CD14-positive monocyte (primary cell): ENCODE measurements at regions not wholly inside any gene's neighbourhood (a gene's known extent, or its start where the extent isn't known, plus 50 kb on each side); places are given as distances from the start of the nearest gene placed in this dataset.

Source experiments
- DNase-seq, 3 donors: peaks; one replicate each; pipeline ENCODE4 v3.0.0-alpha.2; 2011 to 2022
- H2AFZ ChIP-seq: 2 replicates; pipeline ENCODE4 v1.6.0; 2012; ENCODE audit warnings: mild to moderate bottlenecking, low read depth, low read length, inconsistent platforms; ENCODE audit not compliant: insufficient read depth, poor library complexity, severe bottlenecking
- H3K27ac ChIP-seq, 2 donors: 1 replicate in 1 of 2; 2 replicates in 1 of 2; pipeline ENCODE4 v1.5.1; 2012 to 2013; ENCODE audit warnings: low read length in 2 of 2, control low read depth in 1 of 2, inconsistent platforms in 1 of 2, low read depth in 1 of 2, mild to moderate bottlenecking in 1 of 2
- H3K27me3 ChIP-seq, 2 donors: one replicate each; pipeline versions ENCODE4 v1.6.0 to v1.6.1; 2011 to 2013; ENCODE audit warnings: low read length in 2 of 2; ENCODE audit not compliant: control insufficient read depth in 2 of 2, insufficient read depth in 2 of 2
- H3K36me3 ChIP-seq, 2 donors: replicated peaks in 1 of 2; 1 replicate in 1 of 2; 2 replicates in 1 of 2; pipeline versions ENCODE4 v1.5.1 to v1.6.1; 2012 to 2013; ENCODE audit warnings: low read length in 2 of 2, control low read depth in 1 of 2, inconsistent platforms in 1 of 2, mild to moderate bottlenecking in 1 of 2; ENCODE audit not compliant: insufficient read depth in 2 of 2, control insufficient read depth in 1 of 2
- H3K4me1 ChIP-seq, 2 donors: 1 replicate in 1 of 2; 2 replicates in 1 of 2; pipeline versions ENCODE4 v1.5.1 to v1.6.1; 2012 to 2013; ENCODE audit warnings: low read length in 2 of 2, control low read depth in 1 of 2, inconsistent platforms in 1 of 2, mild to moderate bottlenecking in 1 of 2, moderate library complexity in 1 of 2; ENCODE audit not compliant: insufficient read depth in 2 of 2, control insufficient read depth in 1 of 2
- H3K4me2 ChIP-seq: replicated peaks from 2 replicates; pipeline ENCODE3; 2012; ENCODE audit warnings: low read length, moderate library complexity, mild to moderate bottlenecking; ENCODE audit not compliant: poor library complexity, severe bottlenecking; ENCODE audit errors: extremely low read depth
- H3K4me3 ChIP-seq, 3 experiments: fragments of 200-600 bp in 1 of 3; sonication (generic) in 1 of 3; replicated peaks in 1 of 3; 1 replicate in 2 of 3; 2 replicates in 1 of 3; pipeline ENCODE4 v1.5.1; 2011 to 2013; ENCODE audit warnings: low read length in 3 of 3, mild to moderate bottlenecking in 3 of 3, control low read depth in 2 of 3, low read depth in 2 of 3, inconsistent platforms in 1 of 3, moderate library complexity in 1 of 3
- H3K79me2 ChIP-seq: 2 replicates; pipeline ENCODE4 v1.6.0; 2012; ENCODE audit warnings: mild to moderate bottlenecking, control low read depth, inconsistent platforms, low read length, moderate library complexity; ENCODE audit not compliant: insufficient read depth
- H3K9ac ChIP-seq: 2 replicates; pipeline ENCODE4 v1.6.0; 2017; ENCODE audit warnings: low read length, mild to moderate bottlenecking; ENCODE audit not compliant: insufficient read depth, poor library complexity, severe bottlenecking
- H3K9me3 ChIP-seq, 2 donors: replicated peaks in 1 of 2; 1 replicate in 1 of 2; 2 replicates in 1 of 2; pipeline versions ENCODE4 v1.5.1 to v1.6.1; 2012 to 2013; ENCODE audit warnings: low read length in 2 of 2, control low read depth in 1 of 2; ENCODE audit not compliant: control insufficient read depth in 1 of 2, insufficient read depth in 1 of 2
- H4K20me1 ChIP-seq: 2 replicates; pipeline ENCODE4 v1.6.0; 2012; ENCODE audit warnings: mild to moderate bottlenecking, low read length, control low read depth, moderate library complexity; ENCODE audit not compliant: insufficient read depth
- H3K27ac Mint-ChIP-seq, 7 donors: one replicate each; pipeline ENCODE4 v1.8.0; 2020; ENCODE audit warnings: mild to moderate bottlenecking in 7 of 7, mixed read lengths in 7 of 7, moderate library complexity in 6 of 7, inconsistent platforms in 2 of 7
- H3K27me3 Mint-ChIP-seq, 3 donors: one replicate each; pipeline ENCODE4 v1.8.0; 2021 to 2022; ENCODE audit warnings: low read depth in 3 of 3, mild to moderate bottlenecking in 3 of 3, mixed read lengths in 3 of 3, moderate library complexity in 3 of 3, inconsistent platforms in 1 of 3
- H3K36me3 Mint-ChIP-seq, 2 donors: one replicate each; pipeline ENCODE4 v1.8.0; 2020; ENCODE audit warnings: mixed read lengths in 2 of 2, inconsistent platforms in 1 of 2, mild to moderate bottlenecking in 1 of 2
- H3K4me1 Mint-ChIP-seq: one replicate; pipeline ENCODE4 v1.8.0; 2020; ENCODE audit warnings: mild to moderate bottlenecking, mixed read lengths
- H3K4me3 Mint-ChIP-seq, 2 donors: one replicate each; pipeline ENCODE4 v1.8.0; 2020; ENCODE audit warnings: mild to moderate bottlenecking in 2 of 2, mixed read lengths in 2 of 2, moderate library complexity in 1 of 2
- H3K9me3 Mint-ChIP-seq, 7 donors: one replicate each; pipeline ENCODE4 v1.8.0; 2020 to 2022; ENCODE audit warnings: mixed read lengths in 7 of 7, mild to moderate bottlenecking in 6 of 7, moderate library complexity in 6 of 7, inconsistent platforms in 2 of 7
- WGBS: methylation state at CpG from one replicate; pipeline ENCODE4 v1.1.5; 2013; ENCODE audit warnings: missing lambda C conversion rate; ENCODE audit not compliant: insufficient coverage; 5-methylcytosine and 5-hydroxymethylcytosine counted together
- intact Hi-C, 2 donors: fragments of 100-400 bp; cut with micrococcal nuclease; formaldehyde crosslinking; loops; one replicate each; pipeline versions ENCODE4 v1.15.0 to v1.15.1; 2023
- TF ChIP-seq, protein P1 (sequence below): fragments of 200-600 bp; IDR thresholded peaks from one replicate; pipeline ENCODE4 v1.8.0; 2022; ENCODE audit warnings: antibody characterized with exemption, mild to moderate bottlenecking

DNA sequence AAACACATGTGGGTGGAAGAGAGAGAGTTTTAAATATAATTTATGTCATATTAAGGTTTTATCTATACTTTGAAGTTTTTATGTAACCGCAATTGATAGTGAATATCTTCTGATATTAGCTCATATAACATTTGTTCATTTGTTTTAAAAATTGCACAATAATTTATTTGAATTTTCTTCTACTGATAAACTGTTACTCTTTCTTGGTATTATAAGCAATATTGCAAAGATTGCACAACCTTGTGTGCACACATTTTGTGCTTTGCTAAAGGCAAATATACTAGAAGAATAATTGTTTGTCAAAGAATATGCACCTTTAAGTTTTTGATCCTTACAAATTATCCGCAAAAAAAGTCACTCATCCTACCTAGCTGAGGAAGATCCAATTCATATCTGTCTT lies 275.7 kb downstream of the TLR4 start:
- no CpG with 5 or more reads among the region's 2 CpGs for WGBS
- no peaks in the 10 kb centered on the region for H3K36me3 Mint-ChIP-seq
- Histone ChIP-seq H3K27ac (no peak overlapping the region), H3K4me3 (no peak overlapping the region), H3K4me2 (no peak overlapping the region), H2AFZ (no peak overlapping the region), H3K79me2 (no peaks in the 10 kb centered on the region), H3K9ac (no peak overlapping the region), H3K36me3 (no peaks in the 10 kb centered on the region), H4K20me1 (no peaks in the 10 kb centered on the region), H3K27me3 (no peaks in the 10 kb centered on the region), H3K4me1 (no peaks in the 10 kb centered on the region), H3K9me3 (no peaks in the 10 kb centered on the region)
- peaks cover 0 to 3% (median 2%) of the 10 kb centered on the region in 3 donors for H3K27me3 Mint-ChIP-seq
- TF ChIP-seq, protein P1, sequence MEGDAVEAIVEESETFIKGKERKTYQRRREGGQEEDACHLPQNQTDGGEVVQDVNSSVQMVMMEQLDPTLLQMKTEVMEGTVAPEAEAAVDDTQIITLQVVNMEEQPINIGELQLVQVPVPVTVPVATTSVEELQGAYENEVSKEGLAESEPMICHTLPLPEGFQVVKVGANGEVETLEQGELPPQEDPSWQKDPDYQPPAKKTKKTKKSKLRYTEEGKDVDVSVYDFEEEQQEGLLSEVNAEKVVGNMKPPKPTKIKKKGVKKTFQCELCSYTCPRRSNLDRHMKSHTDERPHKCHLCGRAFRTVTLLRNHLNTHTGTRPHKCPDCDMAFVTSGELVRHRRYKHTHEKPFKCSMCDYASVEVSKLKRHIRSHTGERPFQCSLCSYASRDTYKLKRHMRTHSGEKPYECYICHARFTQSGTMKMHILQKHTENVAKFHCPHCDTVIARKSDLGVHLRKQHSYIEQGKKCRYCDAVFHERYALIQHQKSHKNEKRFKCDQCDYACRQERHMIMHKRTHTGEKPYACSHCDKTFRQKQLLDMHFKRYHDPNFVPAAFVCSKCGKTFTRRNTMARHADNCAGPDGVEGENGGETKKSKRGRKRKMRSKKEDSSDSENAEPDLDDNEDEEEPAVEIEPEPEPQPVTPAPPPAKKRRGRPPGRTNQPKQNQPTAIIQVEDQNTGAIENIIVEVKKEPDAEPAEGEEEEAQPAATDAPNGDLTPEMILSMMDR, result no peak
- H3K27ac Mint-ChIP-seq, result no peak overlapping the region
- DNase-seq, result no peak
- intact Hi-C loops, result no loop called here
- H3K4me1 Mint-ChIP-seq, result no peaks in the 10 kb centered on the region
- no peak overlapping the region for H3K4me3 Mint-ChIP-seq
- H3K9me3 Mint-ChIP-seq, result peaks cover 0 to 4% (median 2%) of the 10 kb centered on the region in 7 donors

DNA sequence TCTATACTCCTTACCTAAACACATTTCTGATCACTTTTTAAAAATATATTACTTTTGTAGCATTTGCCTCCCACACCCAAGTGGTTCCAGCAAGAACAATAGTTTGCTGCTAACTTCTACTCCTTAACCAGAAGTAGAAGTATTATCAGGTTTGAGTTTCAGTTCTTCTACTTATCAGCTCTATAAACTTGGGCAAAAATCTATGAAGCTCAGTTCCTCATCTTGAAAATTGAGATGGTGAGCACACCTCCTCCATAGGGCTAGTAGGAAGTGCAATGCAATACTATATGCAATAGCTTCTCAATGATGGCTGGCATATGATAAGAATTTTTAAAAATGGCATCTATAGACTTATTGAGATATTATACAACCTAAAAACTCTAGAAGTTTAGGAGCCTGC lies 283.7 kb downstream of the TLR4 start:
- H3K4me3 ChIP-seq, result no peak overlapping the region
- TF ChIP-seq, protein P1, result no peak
- intact Hi-C loops, result no loop called here
- H3K9ac ChIP-seq, result no peak overlapping the region
- no peaks in the 10 kb centered on the region for H3K79me2 ChIP-seq
- Mint-ChIP-seq H3K4me1 (no peaks in the 10 kb centered on the region), H3K36me3 (no peaks in the 10 kb centered on the region), H3K4me3 (no peak overlapping the region), H3K27ac (no peak overlapping the region), H3K27me3 (peaks cover 0 to 3% (median 0%) of the 10 kb centered on the region in 3 donors), H3K9me3 (peaks cover 0 to 12% (median 0%) of the 10 kb centered on the region in 7 donors)
- no peaks in the 10 kb centered on the region for H4K20me1 ChIP-seq
- H3K27ac ChIP-seq, result no peak overlapping the region
- DNase-seq, result no peak
- H3K36me3 ChIP-seq, result no peaks in the 10 kb centered on the region
- H2AFZ ChIP-seq, result no peak overlapping the region
- H3K9me3 ChIP-seq, result no peaks in the 10 kb centered on the region
- H3K4me1 ChIP-seq, result no peaks in the 10 kb centered on the region
- no peaks in the 10 kb centered on the region for H3K27me3 ChIP-seq
- H3K4me2 ChIP-seq, result no peak overlapping the region
